HG02870 (cell line): ENCODE measurements at regions not wholly inside any gene's neighbourhood (a gene's known extent, or its start where the extent isn't known, plus 50 kb on each side); places are given as distances from the start of the nearest gene placed in this dataset.
"Not testable (repeated sequence)": the region's sequence is repeated elsewhere in the genome, so short reads cannot be mapped to it uniquely, and the experiment has no call there.

Source experiments
- ATAC-seq: cut with Tn5 transposase; IDR thresholded peaks from one replicate; pipeline ENCODE4 v1.9.1; 2021; ENCODE audit warnings: mild to moderate bottlenecking, moderate library complexity; ENCODE audit not compliant: unreplicated experiment

GRCh38 chr6:141521440-141521839 is 611.3 kb upstream of the GJE1 start:
- ATAC-seq = no peak

GRCh38 chr6:141513830-141514229 is 618.9 kb upstream of the GJE1 start:
- no peak for ATAC-seq

GRCh38 chr6:141510803-141511202 is 621.9 kb upstream of the GJE1 start:
- ATAC-seq = no peak

DNA sequence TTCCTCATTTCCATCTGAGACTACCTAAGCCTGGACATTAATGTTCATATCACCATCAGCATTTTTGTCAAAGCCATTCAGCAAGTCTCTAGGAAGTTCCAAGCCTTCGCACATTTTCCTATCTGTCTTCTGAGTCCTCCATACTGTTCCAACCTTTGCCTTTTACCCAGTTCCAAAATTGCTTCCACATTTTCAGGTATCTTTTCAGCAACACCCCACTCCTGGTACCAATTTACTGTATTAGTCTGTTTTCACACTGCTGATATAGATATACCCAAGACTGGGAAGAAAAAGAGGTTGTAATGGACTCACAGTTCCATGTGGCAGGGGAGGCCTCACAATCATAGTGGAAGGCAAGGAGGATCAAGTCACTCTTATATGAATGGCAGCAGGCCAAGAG is 626.7 kb upstream of the GJE1 start:
- not testable (repeated sequence) for ATAC-seq

DNA sequence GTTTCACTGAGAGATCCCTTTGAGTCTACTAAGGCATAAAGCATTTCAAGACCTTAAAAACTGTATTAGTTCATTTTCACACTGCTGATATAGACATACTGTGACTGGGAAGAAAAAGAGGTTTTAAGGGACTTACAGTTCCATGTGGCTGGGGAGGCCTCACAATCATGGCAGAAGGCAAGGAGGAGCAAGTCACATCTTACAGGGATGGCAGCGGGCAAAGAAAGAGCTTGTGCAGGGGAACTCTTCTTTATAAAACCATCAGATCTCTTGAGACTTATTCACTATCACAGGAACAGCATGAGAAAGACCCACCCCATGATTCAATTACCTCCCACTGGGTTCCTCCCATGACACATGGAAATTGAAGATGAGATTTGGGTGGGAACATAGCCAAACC is 628.4 kb upstream of the GJE1 start:
- not testable (repeated sequence) for ATAC-seq

DNA sequence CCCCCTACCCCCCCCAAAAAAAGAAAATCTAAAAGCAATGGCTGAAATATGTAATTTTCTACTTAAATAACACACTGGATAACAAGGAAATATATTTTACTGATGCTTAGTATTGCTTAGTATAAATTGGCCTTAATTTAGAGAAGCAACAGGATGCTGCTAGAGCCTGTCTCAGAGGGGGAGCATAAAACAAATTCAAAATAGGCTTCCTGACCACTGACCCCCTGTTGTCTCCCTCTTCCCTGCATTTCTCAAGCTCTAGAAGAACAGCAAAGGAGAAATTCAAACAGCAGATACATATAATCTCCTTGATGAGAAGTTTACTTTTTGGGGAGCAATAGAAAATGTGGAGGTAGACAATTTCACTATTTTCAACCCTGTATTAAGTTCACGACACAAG is 631.1 kb upstream of the GJE1 start:
- ATAC-seq = no peak

GRCh38 chr6:141498977-141499376 is 633.7 kb upstream of the GJE1 start:
- ATAC-seq = no peak

GRCh38 chr6:141492521-141493284 is 640.0 kb upstream of the GJE1 start:
- no peak for ATAC-seq

DNA sequence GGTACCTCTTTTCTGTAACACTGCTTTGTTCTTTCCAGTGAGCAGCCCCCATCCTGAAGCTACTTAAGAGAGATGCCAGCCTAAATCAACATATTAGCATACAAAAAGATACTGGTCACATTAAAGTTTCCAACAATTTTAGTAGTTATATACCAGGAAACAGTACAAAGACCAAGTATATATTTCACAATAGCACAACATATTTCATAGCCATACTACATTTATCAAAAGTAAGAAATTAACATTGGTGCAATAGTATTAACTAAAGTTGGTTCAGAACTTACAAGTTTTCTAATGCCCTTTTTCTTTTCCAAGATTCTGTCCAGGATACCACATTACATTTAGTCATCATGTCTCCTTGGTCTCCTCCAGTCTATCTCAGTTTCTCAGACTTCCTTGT is 641.0 kb upstream of the GJE1 start:
- ATAC-seq = no peak

- no peak for ATAC-seq
These were observed 641.7 kb upstream of the GJE1 start for GRCh38 chr6:141490982-141491381.

DNA sequence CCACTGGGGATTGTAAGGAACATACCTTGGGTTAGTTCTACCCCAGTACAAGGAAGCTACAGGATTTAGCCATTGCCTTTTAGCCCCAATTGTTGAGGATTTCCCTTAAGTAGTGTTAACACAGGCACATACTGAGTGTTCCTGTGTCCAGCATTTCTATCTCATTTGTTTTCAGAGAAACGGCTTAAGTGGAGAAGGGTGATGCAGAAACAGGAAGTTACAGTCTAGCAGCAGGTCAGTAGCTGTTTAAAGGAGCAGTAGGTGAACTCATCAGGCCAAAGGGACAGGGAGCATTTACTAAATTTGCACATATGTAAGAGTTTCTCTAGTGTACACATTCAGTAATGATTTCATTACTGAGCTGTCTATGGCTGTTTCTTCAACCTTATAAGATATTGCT is 644.2 kb upstream of the GJE1 start:
- peak; percentile 34 for ATAC-seq

DNA sequence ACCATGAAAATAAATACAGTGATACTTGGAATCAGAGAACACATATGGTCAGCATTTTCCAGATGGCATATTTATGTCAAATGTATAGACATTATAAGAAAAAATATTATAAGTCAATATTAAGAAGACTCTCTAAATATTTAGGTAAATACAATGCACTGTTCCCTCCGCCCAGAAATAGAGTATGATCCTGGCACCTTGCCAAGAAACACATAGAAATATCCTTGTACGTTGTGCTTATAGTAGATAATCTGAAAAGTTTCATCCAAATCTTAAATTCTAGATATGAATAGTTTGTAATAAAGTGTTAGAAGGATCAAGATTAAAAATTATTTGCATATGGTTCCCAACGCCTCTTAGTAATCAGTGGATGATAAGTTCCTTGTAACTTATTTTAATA is 645.8 kb upstream of the GJE1 start:
- ATAC-seq = no peak

DNA sequence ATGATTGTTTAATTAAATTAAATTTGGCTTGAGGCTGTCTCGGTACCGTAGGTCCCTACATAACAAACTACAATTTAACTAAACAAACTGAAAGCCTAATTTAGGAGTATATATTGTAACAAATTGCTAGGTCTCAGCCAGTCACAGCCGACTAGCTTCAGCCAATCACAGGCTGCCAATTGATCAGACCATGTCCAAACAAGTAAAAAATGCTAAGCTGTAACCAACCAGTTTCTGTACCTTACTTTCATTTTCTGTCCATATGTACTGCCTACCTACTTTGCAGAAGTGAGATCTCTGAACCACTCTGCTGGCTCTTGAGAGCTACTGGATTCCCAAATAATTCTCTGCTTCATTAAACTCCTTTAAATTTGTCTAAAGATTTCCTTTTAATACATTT is 648.0 kb upstream of the GJE1 start:
- peak; percentile 70 for ATAC-seq

DNA sequence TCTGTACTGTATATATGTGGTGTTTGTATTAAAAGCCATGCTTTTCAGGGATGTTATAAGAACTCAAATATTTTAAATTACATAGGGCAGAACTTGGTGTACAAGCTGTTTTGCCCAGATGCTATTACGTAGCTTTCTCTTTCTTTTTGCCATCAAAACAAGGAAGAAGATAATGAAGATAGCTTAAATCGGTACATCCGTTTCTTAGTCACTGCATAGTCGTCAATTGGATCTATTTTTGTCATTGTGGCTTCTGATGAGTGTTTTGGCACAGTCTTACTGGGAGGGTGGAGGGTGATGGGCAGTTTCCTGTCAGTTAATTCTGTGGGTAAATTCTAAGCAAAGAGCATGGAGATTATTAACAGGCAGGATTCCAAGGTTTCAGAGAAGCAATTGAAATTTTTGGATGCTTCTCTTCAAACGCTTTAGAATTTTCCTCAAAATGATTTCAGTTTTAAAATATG is 649.1 kb upstream of the GJE1 start:
- peak; percentile 91 for ATAC-seq

DNA sequence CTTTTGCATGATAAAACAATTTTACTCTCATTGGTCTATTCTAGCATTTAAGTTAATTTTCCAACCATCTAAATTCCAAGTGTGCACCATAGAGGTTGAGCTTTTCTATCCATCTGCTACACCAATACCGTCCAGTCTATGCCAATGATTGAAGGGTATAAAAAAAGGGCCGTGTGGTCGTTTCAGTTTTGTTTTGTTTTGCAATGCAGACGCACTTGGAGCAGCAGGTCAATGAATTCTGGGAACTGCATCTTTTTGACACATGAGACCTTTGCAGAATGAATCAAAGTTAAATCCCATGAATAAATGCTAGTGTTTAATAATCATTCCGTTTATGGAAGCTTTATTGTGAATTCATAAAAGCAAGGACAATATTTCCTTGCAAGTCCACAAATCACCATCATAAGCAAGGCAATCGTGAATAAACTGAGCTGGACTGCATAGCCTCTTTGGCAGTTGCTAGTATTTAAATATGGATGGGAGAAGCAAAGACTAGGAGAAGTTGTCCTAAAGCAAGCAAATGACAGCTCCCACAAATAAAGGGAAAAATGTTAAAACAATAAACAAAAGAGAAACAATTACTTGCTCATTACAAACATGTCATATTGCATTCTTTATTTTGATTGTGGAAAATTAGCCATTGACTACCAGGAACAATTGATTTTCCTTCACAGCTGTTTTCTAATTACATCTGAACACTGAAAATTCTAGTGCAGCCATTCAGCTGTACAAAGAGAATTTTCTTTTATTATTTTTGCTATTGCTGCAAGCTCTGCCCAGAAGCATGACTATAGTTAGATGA is 649.7 kb upstream of the GJE1 start:
- peak; percentile 2 for ATAC-seq

DNA sequence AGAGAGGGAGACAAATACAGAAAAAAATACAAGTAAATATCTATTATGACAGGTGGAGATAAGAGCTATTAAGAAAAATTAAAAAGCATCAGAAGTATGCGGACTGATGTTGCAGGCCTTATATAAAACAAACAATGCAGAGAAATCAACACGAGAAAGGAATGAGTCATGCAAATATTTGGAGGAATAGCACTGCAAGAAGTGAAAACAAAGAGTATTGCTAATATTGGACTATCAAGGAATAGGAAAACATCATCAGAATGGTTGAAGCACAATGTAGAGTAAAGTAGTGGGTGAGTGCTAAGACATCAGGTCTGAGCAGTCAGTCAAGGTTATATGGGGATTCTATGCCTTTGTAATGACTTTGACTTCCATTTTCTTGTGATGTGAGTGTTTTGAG is 657.5 kb upstream of the GJE1 start:
- ATAC-seq = no peak

GRCh38 chr6:141472162-141472928 is 660.4 kb upstream of the GJE1 start:
- no peak for ATAC-seq

GRCh38 chr6:141470810-141471209 is 661.9 kb upstream of the GJE1 start:
- ATAC-seq = no peak

- ATAC-seq = no peak
These were observed 664.8 kb upstream of the GJE1 start for GRCh38 chr6:141467881-141468280.

DNA sequence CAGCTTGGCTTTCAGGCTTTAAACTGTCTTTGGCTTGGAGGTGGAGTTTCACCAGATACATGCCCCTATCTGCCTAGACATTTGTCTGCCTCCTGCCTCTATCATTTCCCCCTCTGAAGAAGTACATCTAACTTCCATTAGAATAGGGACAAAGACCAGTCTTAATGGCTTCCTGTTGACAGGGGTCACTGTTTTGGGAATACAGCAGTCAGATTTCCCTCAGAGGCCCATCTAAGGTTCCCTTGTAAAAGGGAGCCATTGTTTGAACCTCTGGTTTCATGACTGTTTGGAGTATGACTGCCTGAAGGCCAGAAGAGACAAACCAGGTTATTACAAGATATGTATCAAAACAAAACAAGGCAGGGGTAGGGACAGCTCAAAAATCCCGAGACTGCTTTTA is 665.7 kb upstream of the GJE1 start:
- no peak for ATAC-seq

GRCh38 chr6:141464896-141465295 is 667.8 kb upstream of the GJE1 start:
- no peak for ATAC-seq
